ENCODE measurements at regions not wholly inside any gene's neighbourhood (a gene's known extent, or its start where the extent isn't known, plus 50 kb on each side); places are given as distances from the start of the nearest gene placed in this dataset.

GRCh38 chr4:85029453-85029852 lies 63.0 kb upstream of the WDFY3 start:
- TF ChIP-seq POLR2A (IDR thresholded peaks at IDR 0.05; ENCODE audit: low read depth, low read length) (no peak), POLR2AphosphoS5 (IDR thresholded peaks at IDR 0.05; ENCODE audit: low read depth, low read length) (no peak), SPI1 (IDR thresholded peaks at IDR 0.05; ENCODE audit: low read depth, low read length) (no peak), TAF1 (IDR thresholded peaks at IDR 0.05; ENCODE audit: low read depth, low read length) (no peak), POU2F2 (IDR thresholded peaks at IDR 0.05; ENCODE audit: low read depth, low read length) (no peak), PAX5 (IDR thresholded peaks at IDR 0.05; ENCODE audit: insufficient read depth, low read length, severe bottlenecking) (no peak)

Measured in GM12891 (cell line).